H9 (cell line): ENCODE measurements at regions not wholly inside any gene's neighbourhood (a gene's known extent, or its start where the extent isn't known, plus 50 kb on each side); places are given as distances from the start of the nearest gene placed in this dataset.
A peak's percentile ranks its signal among the peaks of the same experiment; 100 is the strongest.

Source experiments
- DNase-seq: peaks from one replicate; pipeline ENCODE4 v3.0.0-alpha.2; 2017
- H2AFZ ChIP-seq: one replicate; pipeline ENCODE4 v1.6.1; 2013; ENCODE audit warnings: mild to moderate bottlenecking, low read length, control low read depth, moderate library complexity
- H2AK5ac ChIP-seq: 2 replicates; pipeline ENCODE4 v1.6.1; 2013; ENCODE audit warnings: low read length, control low read depth, mixed read lengths; ENCODE audit not compliant: insufficient read length
- H2BK120ac ChIP-seq: one replicate; pipeline ENCODE4 v1.6.1; 2013; ENCODE audit warnings: low read depth, mild to moderate bottlenecking, low read length, control low read depth, inconsistent platforms; ENCODE audit not compliant: poor library complexity, severe bottlenecking
- H2BK12ac ChIP-seq: 2 replicates; pipeline ENCODE4 v1.6.1; 2013; ENCODE audit warnings: low read length, control low read depth, mixed read lengths, low read depth; ENCODE audit not compliant: insufficient read length
- H2BK15ac ChIP-seq: 2 replicates; pipeline ENCODE4 v1.6.1; 2013; ENCODE audit warnings: low read depth, low read length, control low read depth
- H2BK20ac ChIP-seq: one replicate; pipeline ENCODE4 v1.6.1; 2013; ENCODE audit warnings: low read depth, mild to moderate bottlenecking, low read length, control low read depth, inconsistent platforms; ENCODE audit not compliant: poor library complexity, severe bottlenecking
- H2BK5ac ChIP-seq: 2 replicates; pipeline ENCODE4 v1.6.1; 2013; ENCODE audit warnings: low read length, control low read depth, mixed read lengths; ENCODE audit not compliant: insufficient read length
- H3K14ac ChIP-seq: 2 replicates; pipeline ENCODE4 v1.6.1; 2013; ENCODE audit warnings: low read length, control low read depth; ENCODE audit not compliant: insufficient read depth
- H3K18ac ChIP-seq: 2 replicates; pipeline ENCODE4 v1.6.1; 2013; ENCODE audit warnings: low read depth, mild to moderate bottlenecking, mixed read lengths, low read length, control low read depth; ENCODE audit not compliant: insufficient read length
- H3K23ac ChIP-seq: 2 replicates; pipeline ENCODE4 v1.6.1; 2013; ENCODE audit warnings: low read length, control low read depth, mixed read lengths, low read depth; ENCODE audit not compliant: insufficient read length
- H3K23me2 ChIP-seq: 2 replicates; pipeline ENCODE4 v1.6.1; 2013; ENCODE audit warnings: low read depth, mild to moderate bottlenecking, mixed read lengths, low read length, control low read depth; ENCODE audit not compliant: insufficient read length, poor library complexity, severe bottlenecking
- H3K27ac ChIP-seq: 2 replicates; pipeline ENCODE4 v1.5.1; 2013; ENCODE audit warnings: low read length, control low read depth, mixed read lengths, low read depth; ENCODE audit not compliant: insufficient read length
- H3K27me3 ChIP-seq: 2 replicates; pipeline ENCODE4 v1.6.1; 2013; ENCODE audit warnings: low read length, control low read depth, inconsistent platforms; ENCODE audit not compliant: insufficient read depth
- H3K4ac ChIP-seq: 2 replicates; pipeline ENCODE4 v1.6.1; 2013; ENCODE audit warnings: low read depth, mild to moderate bottlenecking, control low read depth, inconsistent platforms, low read length, moderate library complexity
- H3K4me1 ChIP-seq: 2 replicates; pipeline ENCODE4 v1.6.1; 2013; ENCODE audit warnings: low read length, control low read depth, inconsistent platforms; ENCODE audit not compliant: insufficient read depth
- H3K4me2 ChIP-seq: 2 replicates; pipeline ENCODE4 v1.6.1; 2013; ENCODE audit warnings: low read length, control low read depth, mixed read lengths; ENCODE audit not compliant: insufficient read length, insufficient read depth
- H3K56ac ChIP-seq: 2 replicates; pipeline ENCODE4 v1.6.1; 2013; ENCODE audit warnings: low read depth, mild to moderate bottlenecking, mixed read lengths, low read length, control low read depth; ENCODE audit not compliant: insufficient read length
- H3K79me1 ChIP-seq: 2 replicates; pipeline ENCODE4 v1.6.1; 2013; ENCODE audit warnings: low read depth, mild to moderate bottlenecking, moderate library complexity, low read length, control low read depth, inconsistent platforms; ENCODE audit not compliant: insufficient read depth, poor library complexity, severe bottlenecking
- H3K79me2 ChIP-seq: 2 replicates; pipeline ENCODE4 v1.6.1; 2013; ENCODE audit warnings: low read length, control low read depth, inconsistent platforms; ENCODE audit not compliant: insufficient read depth
- H3K9ac ChIP-seq: 2 replicates; pipeline ENCODE4 v1.6.1; 2013; ENCODE audit warnings: low read length, control low read depth, mixed read lengths; ENCODE audit not compliant: insufficient read length; ENCODE audit errors: extremely low read depth
- H3K9me3 ChIP-seq: one replicate; pipeline ENCODE4 v1.6.1; 2013; ENCODE audit warnings: low read depth, low read length, inconsistent platforms; ENCODE audit not compliant: control insufficient read depth
- H3T11ph ChIP-seq: one replicate; pipeline ENCODE4 v1.6.1; 2013; ENCODE audit warnings: mild to moderate bottlenecking, low read length, control low read depth, inconsistent platforms
- H4K20me1 ChIP-seq: one replicate; pipeline ENCODE4 v1.6.1; 2013; ENCODE audit not compliant: control insufficient read depth, insufficient read length, insufficient read depth
- H4K5ac ChIP-seq: 2 replicates; pipeline ENCODE4 v1.6.1; 2013; ENCODE audit warnings: low read depth, mild to moderate bottlenecking, mixed read lengths, low read length, control low read depth; ENCODE audit not compliant: insufficient read length
- H4K8ac ChIP-seq: replicated peaks from 2 replicates; pipeline ENCODE4 v1.6.1; 2013; ENCODE audit warnings: low read length, control low read depth, mixed read lengths, low read depth; ENCODE audit not compliant: insufficient read length
- H4K91ac ChIP-seq: 2 replicates; pipeline ENCODE4 v1.6.1; 2013; ENCODE audit warnings: low read depth, mild to moderate bottlenecking, moderate library complexity, mixed read lengths, low read length, control low read depth; ENCODE audit not compliant: insufficient read length
- H3K27ac Mint-ChIP-seq, 3 experiments: 2 replicates in 2 of 3; 3 replicates in 1 of 3; pipeline ENCODE4 v1.8.0; 2020 to 2021; ENCODE audit warnings: mixed read lengths in 3 of 3, mild to moderate bottlenecking in 1 of 3, moderate library complexity in 1 of 3
- H3K27me3 Mint-ChIP-seq: 2 replicates; pipeline ENCODE4 v1.8.0; 2021; ENCODE audit warnings: low read depth, mild to moderate bottlenecking, moderate library complexity, mixed read lengths
- H3K36me3 Mint-ChIP-seq, 3 experiments: 2 replicates in 2 of 3; 3 replicates in 1 of 3; pipeline ENCODE4 v1.8.0; 2020 to 2021; ENCODE audit warnings: low read depth in 3 of 3, mixed read lengths in 3 of 3; ENCODE audit not compliant: insufficient read depth in 1 of 3
- H3K4me1 Mint-ChIP-seq, 2 experiments: 2 replicates each; pipeline ENCODE4 v1.8.0; 2020; ENCODE audit warnings: mixed read lengths in 2 of 2
- H3K4me3 Mint-ChIP-seq, 2 experiments: 2 replicates in 1 of 2; 3 replicates in 1 of 2; pipeline ENCODE4 v1.8.0; 2020 to 2021; ENCODE audit warnings: mild to moderate bottlenecking in 2 of 2, mixed read lengths in 2 of 2, moderate library complexity in 1 of 2
- H3K9me3 Mint-ChIP-seq, 2 experiments: 2 replicates in 1 of 2; 3 replicates in 1 of 2; pipeline ENCODE4 v1.8.0; 2020; ENCODE audit warnings: mild to moderate bottlenecking in 2 of 2, mixed read lengths in 2 of 2, moderate library complexity in 1 of 2
- CTCF ChIP-seq: fragments of 200-600 bp; sonication (generic); conservative IDR thresholded peaks from 3 replicates; pipeline ENCODE4 v1.8.0; 2021; ENCODE audit warnings: antibody characterized with exemption, mild to moderate bottlenecking
- WGBS: extraction: QIAGEN DNeasy Blood & Tissue Kit; methylation state at CpG from one replicate; pipeline ENCODE4 v1.1.7; 2013; ENCODE audit warnings: missing lambda C conversion rate, low lambda C conversion rate, mixed read lengths; ENCODE audit not compliant: insufficient read length; ENCODE audit errors: extremely low coverage; 5-methylcytosine and 5-hydroxymethylcytosine counted together

DNA sequence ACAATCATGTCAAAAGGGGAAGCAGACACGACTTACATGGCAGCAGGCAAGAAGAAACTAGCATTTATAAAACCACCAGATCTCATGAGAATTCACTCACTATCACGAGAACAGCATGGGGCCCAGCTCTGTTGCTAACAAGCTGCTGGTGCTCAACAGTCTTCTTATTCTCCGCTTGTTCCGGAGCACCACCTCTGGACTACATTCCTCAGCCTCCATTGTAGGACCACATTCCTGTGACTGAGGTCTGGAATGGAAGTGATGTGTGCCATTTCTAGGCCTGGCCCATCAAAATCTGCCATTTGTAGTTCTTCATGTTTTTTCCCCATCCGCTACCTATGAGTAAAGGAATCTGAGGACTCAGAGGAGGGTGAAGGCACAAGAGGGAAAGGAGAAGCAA, 111.5 kb upstream of the PTCHD1 start:
- TF ChIP-seq CTCF = no peak

More for the DNA sequence above, 111.5 kb upstream of the PTCHD1 start:
- no peak for DNase-seq
- H3K79me1 ChIP-seq = no peaks in the 10 kb centered on the region
- H3K4ac ChIP-seq = no peak overlapping the region
- H3K9ac ChIP-seq = no peak overlapping the region
- H4K91ac ChIP-seq = no peak overlapping the region
- no peak overlapping the region for H3K23ac ChIP-seq
- no peaks in the 10 kb centered on the region for H3K79me2 ChIP-seq
- H2BK20ac ChIP-seq = no peak overlapping the region
- no peaks in the 10 kb centered on the region for H3K27me3 Mint-ChIP-seq
- no peak overlapping the region for H3K18ac ChIP-seq
- no peak overlapping the region for H2BK5ac ChIP-seq
- no peak overlapping the region for H3K4me2 ChIP-seq
- H3K4me1 ChIP-seq = no peaks in the 10 kb centered on the region; the same call in 1 of the 2 replicates
- H3K4me3 Mint-ChIP-seq = no peak overlapping the region
- H2BK12ac ChIP-seq = no peak overlapping the region
- H2BK15ac ChIP-seq = 0 out of 2 replicates have a peak overlapping the region, but pooled peaks have one; percentile 44
- no peaks in the 10 kb centered on the region for H3K27me3 ChIP-seq
- no peak overlapping the region for H3T11ph ChIP-seq
- H3K56ac ChIP-seq = no peak overlapping the region
- H4K8ac ChIP-seq = no peak overlapping the region
- H3K27ac ChIP-seq = no peak overlapping the region
- WGBS = no CpG with 5 or more reads among the region's 5 CpGs
- no peak overlapping the region for H2AFZ ChIP-seq
- H3K27ac Mint-ChIP-seq = no peak overlapping the region
- peaks cover 0 to 4% (median 0%) of the 10 kb centered on the region in 3 experiments; a peak in 1 of 7 replicates for H3K36me3 Mint-ChIP-seq
- no peak overlapping the region for H2BK120ac ChIP-seq
- H3K9me3 ChIP-seq = no peaks in the 10 kb centered on the region
- H3K9me3 Mint-ChIP-seq = peaks cover 0 to 30% of the 10 kb centered on the region in 2 experiments; a peak in 3 of 5 replicates
- no peaks in the 10 kb centered on the region for H3K23me2 ChIP-seq
- peaks cover 5 to 9% of the 10 kb centered on the region in 2 experiments for H3K4me1 Mint-ChIP-seq
- H3K14ac ChIP-seq = no peak overlapping the region
- H4K20me1 ChIP-seq = no peaks in the 10 kb centered on the region
- H2AK5ac ChIP-seq = no peak overlapping the region
- no peak overlapping the region for H4K5ac ChIP-seq
